ENCODE measurements at regions not wholly inside any gene's neighbourhood (a gene's known extent, or its start where the extent isn't known, plus 50 kb on each side); places are given as distances from the start of the nearest gene placed in this dataset.

- no peak for TF ChIP-seq ZNF658 (tag by site-specific recombination; IDR thresholded peaks at IDR 0.05)
- TF ChIP-seq ZNF24 (tag by site-specific recombination; IDR thresholded peaks at IDR 0.05): no peak
- no peak for TF ChIP-seq ZNF660 (tag by site-specific recombination; IDR thresholded peaks at IDR 0.05)
- TF ChIP-seq ZNF302 (tag by site-specific recombination; IDR thresholded peaks at IDR 0.05; ENCODE audit: low read depth): no peak
- TF ChIP-seq ZNF664 (tag by site-specific recombination; IDR thresholded peaks at IDR 0.05): no peak
- no peak for TF ChIP-seq ZNF155 (tag by site-specific recombination; IDR thresholded peaks at IDR 0.05)
- no peak for TF ChIP-seq ZNF2 (tag by site-specific recombination; IDR thresholded peaks at IDR 0.05)
- TF ChIP-seq ZXDB (tag by site-specific recombination; IDR thresholded peaks at IDR 0.05): no peak
- no peak for TF ChIP-seq ZBTB48 (tag by site-specific recombination; IDR thresholded peaks at IDR 0.05)
- no peak for TF ChIP-seq HOXD13 (CRISPR knock-in tag; IDR thresholded peaks at IDR 0.05; ENCODE audit: borderline replicate concordance)
Observed at GRCh38 chr3:64815195-64815631, 127.4 kb upstream of the ADAMTS9 start (continued).

GRCh38 chr3:64814351-64814750 lies 126.6 kb upstream of the ADAMTS9 start:
- H3K4me1 ChIP-seq (ENCODE audit: control insufficient read depth, insufficient read depth, low read length): no peaks in the 10 kb centered on the region
- no peaks in the 10 kb centered on the region for H3K9me3 ChIP-seq (ENCODE audit: control insufficient read depth, insufficient read depth, low read depth, low read length)
- no peaks in the 10 kb centered on the region for H3K36me3 ChIP-seq (ENCODE audit: control insufficient read depth in 2 of 2, insufficient read depth in 1 of 2, low read length in 2 of 2)
- no peak overlapping the region for H3K4me3 ChIP-seq (ENCODE audit: low read depth, low read length)
- TF ChIP-seq ZNF426 (tag by site-specific recombination; IDR thresholded peaks at IDR 0.05) (no peak), ZFP69B (tag by site-specific recombination; IDR thresholded peaks at IDR 0.05) (no peak), ZFHX2 (tag by site-specific recombination; conservative IDR thresholded peaks at IDR 0.05) (no peak), ZBTB49 (tag by site-specific recombination; IDR thresholded peaks at IDR 0.05; ENCODE audit: low read depth) (no peak), ZNF768 (tag by site-specific recombination; IDR thresholded peaks at IDR 0.05) (no peak), HIC1 (tag by site-specific recombination; IDR thresholded peaks at IDR 0.05) (no peak), ZNF280C (tag by site-specific recombination; IDR thresholded peaks at IDR 0.05) (no peak), ZNF837 (tag by site-specific recombination; IDR thresholded peaks at IDR 0.05) (no peak), ZNF707 (tag by site-specific recombination; IDR thresholded peaks at IDR 0.05) (no peak), ZNF701 (tag by site-specific recombination; IDR thresholded peaks at IDR 0.05) (no peak), ZNF239 (tag by site-specific recombination; IDR thresholded peaks at IDR 0.05) (no peak), ZNF24 (tag by site-specific recombination; IDR thresholded peaks at IDR 0.05) (no peak), ZNF148 (tag by site-specific recombination; IDR thresholded peaks at IDR 0.05; ENCODE audit: borderline replicate concordance) (no peak), ZNF629 (tag by site-specific recombination; IDR thresholded peaks at IDR 0.05) (no peak), ZNF76 (tag by site-specific recombination; IDR thresholded peaks at IDR 0.05; ENCODE audit: borderline replicate concordance, low read depth) (no peak), ZNF248 (tag by site-specific recombination; IDR thresholded peaks at IDR 0.05) (no peak), ZNF626 (tag by site-specific recombination; IDR thresholded peaks at IDR 0.05) (no peak)
- ChIA-PET CTCF (no interaction called here), POLR2A (no interaction called here)
- no peak overlapping the region for H3K27ac ChIP-seq (ENCODE audit: extremely low read depth, low read depth, low read length)

Data from HEK293 (cell line).